GM23338 (cell line): ENCODE measurements at regions not wholly inside any gene's neighbourhood (a gene's known extent, or its start where the extent isn't known, plus 50 kb on each side); places are given as distances from the start of the nearest gene placed in this dataset.

ENCODE experiments used
- ATAC-seq: fragments of 200-7000 bp; cut with Tn5 transposase; 3 replicates; pipeline ENCODE4 v1.9.1; 2020
- DNase-seq: peaks from one replicate; pipeline ENCODE4 v3.0.0-alpha.2; 2015; ENCODE audit warnings: low spot score
- H2AFZ ChIP-seq: fragments of 200-600 bp; sonication (generic); 2 replicates; pipeline ENCODE4 v1.8.0; 2016; ENCODE audit warnings: antibody characterized with exemption, mild to moderate bottlenecking, moderate library complexity
- H3F3A ChIP-seq: fragments of 200-600 bp; sonication (generic); replicated peaks from 2 replicates; pipeline ENCODE4 v1.8.0; 2017; ENCODE audit warnings: antibody characterized with exemption, mixed run types, low read depth
- H3K27ac ChIP-seq: fragments of 200-600 bp; sonication (generic); 2 replicates; pipeline ENCODE4 v1.6.1; 2016; ENCODE audit warnings: low read depth
- H3K27me3 ChIP-seq: fragments of 200-600 bp; sonication (generic); 2 replicates; pipeline ENCODE4 v1.8.0; 2016; ENCODE audit warnings: mild to moderate bottlenecking, mixed run types, moderate library complexity; ENCODE audit not compliant: insufficient read depth
- H3K36me3 ChIP-seq: fragments of 200-600 bp; sonication (generic); 2 replicates; pipeline ENCODE4 v1.8.0; 2016; ENCODE audit warnings: mild to moderate bottlenecking; ENCODE audit not compliant: insufficient read depth
- H3K4me1 ChIP-seq: fragments of 200-600 bp; sonication (generic); 2 replicates; pipeline ENCODE4 v1.8.0; 2016; ENCODE audit warnings: mild to moderate bottlenecking, moderate library complexity; ENCODE audit not compliant: insufficient read depth
- H3K4me2 ChIP-seq: fragments of 200-600 bp; sonication (generic); 2 replicates; pipeline ENCODE4 v1.7.1; 2017; ENCODE audit warnings: mixed run types
- H3K4me3 ChIP-seq: fragments of 200-600 bp; sonication (generic); 2 replicates; pipeline ENCODE4 v1.6.1; 2016; ENCODE audit warnings: mixed run types
- H3K79me2 ChIP-seq: fragments of 200-600 bp; sonication (generic); replicated peaks from 2 replicates; pipeline ENCODE4 v1.8.0; 2017; ENCODE audit warnings: mild to moderate bottlenecking; ENCODE audit not compliant: insufficient read depth
- H3K9me2 ChIP-seq: fragments of 200-600 bp; sonication (generic); 2 replicates; pipeline ENCODE4 v1.8.0; 2017; ENCODE audit not compliant: insufficient read depth
- H4K20me1 ChIP-seq: fragments of 200-600 bp; sonication (generic); replicated peaks from 2 replicates; pipeline ENCODE4 v1.8.0; 2017; ENCODE audit warnings: mild to moderate bottlenecking; ENCODE audit not compliant: insufficient read depth
- H3K27ac Mint-ChIP-seq: 2 replicates; pipeline ENCODE4 v1.8.0; 2020; ENCODE audit warnings: inconsistent platforms, mild to moderate bottlenecking, moderate library complexity, mixed read lengths
- H3K27me3 Mint-ChIP-seq: 3 replicates; pipeline ENCODE4 v1.8.0; 2022; ENCODE audit warnings: low read depth, mild to moderate bottlenecking, moderate library complexity, mixed read lengths, inconsistent platforms; ENCODE audit not compliant: insufficient read depth, poor library complexity
- H3K36me3 Mint-ChIP-seq: 3 replicates; pipeline ENCODE4 v1.8.0; 2021; ENCODE audit warnings: low read depth, mild to moderate bottlenecking, inconsistent platforms, moderate library complexity, mixed read lengths
- H3K4me1 Mint-ChIP-seq: 3 replicates; pipeline ENCODE4 v1.8.0; 2020; ENCODE audit warnings: mild to moderate bottlenecking, inconsistent platforms, mixed read lengths
- H3K4me3 Mint-ChIP-seq: 3 replicates; pipeline ENCODE4 v1.8.0; 2021; ENCODE audit warnings: moderate library complexity, mild to moderate bottlenecking, inconsistent platforms, mixed read lengths
- H3K9me3 Mint-ChIP-seq: 3 replicates; pipeline ENCODE4 v1.8.0; 2020; ENCODE audit warnings: moderate library complexity, mild to moderate bottlenecking, inconsistent platforms, mixed read lengths
- CREB1 ChIP-seq: fragments of 250-450 bp; sonication (Bioruptor Pico); IDR thresholded peaks from 2 replicates; pipeline ENCODE4 v1.5.0; 2020; ENCODE audit warnings: low read depth, mild to moderate bottlenecking, moderate library complexity
- NANOG ChIP-seq: IDR thresholded peaks from 2 replicates; pipeline ENCODE4 v1.6.1; 2016; ENCODE audit warnings: antibody characterized with exemption, borderline replicate concordance
- POLR2AphosphoS5 ChIP-seq: IDR thresholded peaks from 2 replicates; pipeline ENCODE4 v1.6.1; 2016; ENCODE audit warnings: antibody characterized with exemption, low read depth
- STAT1 ChIP-seq: IDR thresholded peaks from one replicate; pipeline ENCODE4 v1.6.1; 2016; ENCODE audit warnings: antibody characterized with exemption; ENCODE audit not compliant: unreplicated experiment
- ZNF114 ChIP-seq: fragments of 250-450 bp; sonication (Bioruptor Pico); IDR thresholded peaks from 2 replicates; pipeline ENCODE4 v1.5.0; 2020; ENCODE audit warnings: mild to moderate bottlenecking, moderate library complexity
- TF ChIP-seq, protein P1 (sequence below): IDR thresholded peaks from 2 replicates; pipeline ENCODE4 v1.6.1; 2016; ENCODE audit warnings: antibody characterized with exemption
- TF ChIP-seq, protein P2 (sequence below), 2 experiments: fragments of 200-600 bp in 1 of 2; sonication (generic) in 1 of 2; conservative IDR thresholded peaks; 2 replicates each; pipeline versions ENCODE4 v1.5.1 to v1.6.1; 2016 to 2017; ENCODE audit warnings: antibody characterized with exemption in 2 of 2, low read depth in 2 of 2, mild to moderate bottlenecking in 2 of 2, moderate library complexity in 1 of 2
- TF ChIP-seq, protein P3 (sequence below): IDR thresholded peaks from one replicate; pipeline ENCODE4 v1.6.1; 2018; ENCODE audit warnings: antibody characterized with exemption; ENCODE audit not compliant: unreplicated experiment

DNA sequence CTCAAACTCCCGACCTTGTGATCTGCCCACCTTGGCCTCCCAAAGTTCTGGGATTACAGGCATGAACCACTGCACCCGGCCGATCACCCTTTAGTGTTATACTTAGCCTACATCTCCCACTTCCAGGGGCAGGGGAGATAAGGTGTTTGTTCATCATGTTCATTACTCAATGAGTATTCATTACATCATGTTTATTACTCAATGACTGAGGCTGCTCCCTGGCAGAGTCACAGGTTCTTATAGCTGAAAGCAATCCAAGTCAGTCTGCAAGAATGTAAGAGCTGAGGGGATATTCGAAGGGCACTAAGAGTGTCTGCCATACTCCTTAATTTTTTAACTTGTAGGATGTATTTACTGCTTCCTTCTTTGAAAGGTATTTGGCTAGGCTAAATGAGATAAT, 214.2 kb downstream of the SPATA31D1 start (continued):
- TF ChIP-seq, protein P1, sequence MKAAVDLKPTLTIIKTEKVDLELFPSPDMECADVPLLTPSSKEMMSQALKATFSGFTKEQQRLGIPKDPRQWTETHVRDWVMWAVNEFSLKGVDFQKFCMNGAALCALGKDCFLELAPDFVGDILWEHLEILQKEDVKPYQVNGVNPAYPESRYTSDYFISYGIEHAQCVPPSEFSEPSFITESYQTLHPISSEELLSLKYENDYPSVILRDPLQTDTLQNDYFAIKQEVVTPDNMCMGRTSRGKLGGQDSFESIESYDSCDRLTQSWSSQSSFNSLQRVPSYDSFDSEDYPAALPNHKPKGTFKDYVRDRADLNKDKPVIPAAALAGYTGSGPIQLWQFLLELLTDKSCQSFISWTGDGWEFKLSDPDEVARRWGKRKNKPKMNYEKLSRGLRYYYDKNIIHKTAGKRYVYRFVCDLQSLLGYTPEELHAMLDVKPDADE = no peak
- TF ChIP-seq NANOG = no peak
- TF ChIP-seq STAT1 = no peak
- TF ChIP-seq, protein P2, sequence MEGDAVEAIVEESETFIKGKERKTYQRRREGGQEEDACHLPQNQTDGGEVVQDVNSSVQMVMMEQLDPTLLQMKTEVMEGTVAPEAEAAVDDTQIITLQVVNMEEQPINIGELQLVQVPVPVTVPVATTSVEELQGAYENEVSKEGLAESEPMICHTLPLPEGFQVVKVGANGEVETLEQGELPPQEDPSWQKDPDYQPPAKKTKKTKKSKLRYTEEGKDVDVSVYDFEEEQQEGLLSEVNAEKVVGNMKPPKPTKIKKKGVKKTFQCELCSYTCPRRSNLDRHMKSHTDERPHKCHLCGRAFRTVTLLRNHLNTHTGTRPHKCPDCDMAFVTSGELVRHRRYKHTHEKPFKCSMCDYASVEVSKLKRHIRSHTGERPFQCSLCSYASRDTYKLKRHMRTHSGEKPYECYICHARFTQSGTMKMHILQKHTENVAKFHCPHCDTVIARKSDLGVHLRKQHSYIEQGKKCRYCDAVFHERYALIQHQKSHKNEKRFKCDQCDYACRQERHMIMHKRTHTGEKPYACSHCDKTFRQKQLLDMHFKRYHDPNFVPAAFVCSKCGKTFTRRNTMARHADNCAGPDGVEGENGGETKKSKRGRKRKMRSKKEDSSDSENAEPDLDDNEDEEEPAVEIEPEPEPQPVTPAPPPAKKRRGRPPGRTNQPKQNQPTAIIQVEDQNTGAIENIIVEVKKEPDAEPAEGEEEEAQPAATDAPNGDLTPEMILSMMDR (conservative IDR thresholded peaks at IDR 0.05; ENCODE audit: low read depth in 2 of 2) = no peak
- TF ChIP-seq, protein P3, sequence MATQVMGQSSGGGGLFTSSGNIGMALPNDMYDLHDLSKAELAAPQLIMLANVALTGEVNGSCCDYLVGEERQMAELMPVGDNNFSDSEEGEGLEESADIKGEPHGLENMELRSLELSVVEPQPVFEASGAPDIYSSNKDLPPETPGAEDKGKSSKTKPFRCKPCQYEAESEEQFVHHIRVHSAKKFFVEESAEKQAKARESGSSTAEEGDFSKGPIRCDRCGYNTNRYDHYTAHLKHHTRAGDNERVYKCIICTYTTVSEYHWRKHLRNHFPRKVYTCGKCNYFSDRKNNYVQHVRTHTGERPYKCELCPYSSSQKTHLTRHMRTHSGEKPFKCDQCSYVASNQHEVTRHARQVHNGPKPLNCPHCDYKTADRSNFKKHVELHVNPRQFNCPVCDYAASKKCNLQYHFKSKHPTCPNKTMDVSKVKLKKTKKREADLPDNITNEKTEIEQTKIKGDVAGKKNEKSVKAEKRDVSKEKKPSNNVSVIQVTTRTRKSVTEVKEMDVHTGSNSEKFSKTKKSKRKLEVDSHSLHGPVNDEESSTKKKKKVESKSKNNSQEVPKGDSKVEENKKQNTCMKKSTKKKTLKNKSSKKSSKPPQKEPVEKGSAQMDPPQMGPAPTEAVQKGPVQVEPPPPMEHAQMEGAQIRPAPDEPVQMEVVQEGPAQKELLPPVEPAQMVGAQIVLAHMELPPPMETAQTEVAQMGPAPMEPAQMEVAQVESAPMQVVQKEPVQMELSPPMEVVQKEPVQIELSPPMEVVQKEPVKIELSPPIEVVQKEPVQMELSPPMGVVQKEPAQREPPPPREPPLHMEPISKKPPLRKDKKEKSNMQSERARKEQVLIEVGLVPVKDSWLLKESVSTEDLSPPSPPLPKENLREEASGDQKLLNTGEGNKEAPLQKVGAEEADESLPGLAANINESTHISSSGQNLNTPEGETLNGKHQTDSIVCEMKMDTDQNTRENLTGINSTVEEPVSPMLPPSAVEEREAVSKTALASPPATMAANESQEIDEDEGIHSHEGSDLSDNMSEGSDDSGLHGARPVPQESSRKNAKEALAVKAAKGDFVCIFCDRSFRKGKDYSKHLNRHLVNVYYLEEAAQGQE = no peak

DNA sequence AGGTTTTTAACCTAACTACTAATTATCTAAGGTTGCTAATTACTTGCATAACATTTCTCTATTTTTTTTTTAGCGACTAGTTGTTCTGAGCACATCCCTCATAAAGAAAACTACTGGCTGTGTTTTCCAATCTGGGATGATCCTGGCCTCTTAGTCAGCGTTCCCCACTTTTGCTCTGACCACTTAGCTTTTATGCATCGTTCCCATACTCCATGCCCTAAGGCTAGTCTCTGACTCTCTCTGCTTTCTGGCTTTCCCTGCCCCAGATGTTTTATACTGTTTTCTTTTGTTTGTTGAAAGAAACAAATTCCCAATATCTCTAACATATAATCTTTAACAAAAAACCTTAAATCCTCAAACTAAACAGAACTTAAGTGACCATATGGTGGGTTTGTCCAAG, 217.9 kb downstream of the SPATA31D1 start:
- ATAC-seq (no peak), DNase-seq (no peak)
- 0 out of 2 replicates have a peak, but pooled peaks cover 2% of the 10 kb centered on the region for H3K9me2 ChIP-seq
- H3K27me3 ChIP-seq = no peaks in the 10 kb centered on the region
- no peak overlapping the region for H3K27ac ChIP-seq
- Mint-ChIP-seq H3K9me3 (no peaks in the 10 kb centered on the region), H3K27me3 (peaks cover 2% of the 10 kb centered on the region), H3K4me3 (no peak overlapping the region), H3K36me3 (no peaks in the 10 kb centered on the region), H3K4me1 (peaks cover 2% of the 10 kb centered on the region; the same call in 2 of the 3 replicates), H3K27ac (no peak overlapping the region)
- H3F3A ChIP-seq = no peaks in the 10 kb centered on the region
- H2AFZ ChIP-seq = no peak overlapping the region
- no peaks in the 10 kb centered on the region for H3K79me2 ChIP-seq
- H4K20me1 ChIP-seq = no peaks in the 10 kb centered on the region
- no peak overlapping the region for H3K4me2 ChIP-seq
- no peaks in the 10 kb centered on the region for H3K36me3 ChIP-seq
- H3K4me3 ChIP-seq = no peak overlapping the region
- H3K4me1 ChIP-seq = no peaks in the 10 kb centered on the region
- TF ChIP-seq, protein P1 = no peak
- no peak for TF ChIP-seq STAT1
- TF ChIP-seq, protein P2 (conservative IDR thresholded peaks at IDR 0.05; ENCODE audit: low read depth in 2 of 2) = no peak
- TF ChIP-seq CREB1 (CRISPR knock-in tag) = no peak
- TF ChIP-seq POLR2AphosphoS5 = no peak
- TF ChIP-seq NANOG = no peak
- no peak for TF ChIP-seq ZNF114 (CRISPR knock-in tag)
